ENCODE measurements at regions not wholly inside any gene's neighbourhood (a gene's known extent, or its start where the extent isn't known, plus 50 kb on each side); places are given as distances from the start of the nearest gene placed in this dataset.

- no peak for DNase-seq (ENCODE audit: low read depth in 4 of 4, low spot score in 3 of 4)
Observed at GRCh38 chr5:89286320-89286719, 403.3 kb upstream of the MEF2C start.

- no peak for DNase-seq (ENCODE audit: low read depth in 4 of 4, low spot score in 3 of 4)
Observed at GRCh38 chr5:89283728-89284493, 400.9 kb upstream of the MEF2C start.

- DNase-seq (ENCODE audit: low read depth in 4 of 4, low spot score in 3 of 4): no peak
Observed at GRCh38 chr5:89282554-89283510, 399.8 kb upstream of the MEF2C start.

GRCh38 chr5:89281766-89282553, 399.0 kb upstream of the MEF2C start:
- no peak for DNase-seq (ENCODE audit: low read depth in 4 of 4, low spot score in 3 of 4)

- DNase-seq (ENCODE audit: low read depth in 4 of 4, low spot score in 3 of 4): no peak
Observed at GRCh38 chr5:89281211-89281610, 398.2 kb upstream of the MEF2C start.

- DNase-seq (ENCODE audit: low read depth in 4 of 4, low spot score in 3 of 4): no peak
Observed at GRCh38 chr5:89280103-89281037, 397.4 kb upstream of the MEF2C start.

GRCh38 chr5:89279391-89280036, 396.5 kb upstream of the MEF2C start:
- no peak for DNase-seq (ENCODE audit: low read depth in 4 of 4, low spot score in 3 of 4)

GRCh38 chr5:89277816-89278215, 394.8 kb upstream of the MEF2C start:
- DNase-seq (ENCODE audit: low read depth in 4 of 4, low spot score in 3 of 4): no peak

GRCh38 chr5:89276566-89277305, 393.8 kb upstream of the MEF2C start:
- no peak for DNase-seq (ENCODE audit: low read depth in 4 of 4, low spot score in 3 of 4)

- no peak for DNase-seq (ENCODE audit: low read depth in 4 of 4, low spot score in 3 of 4)
Observed at GRCh38 chr5:89275066-89275855, 392.3 kb upstream of the MEF2C start.

GRCh38 chr5:89273289-89273688, 390.3 kb upstream of the MEF2C start:
- DNase-seq (ENCODE audit: low read depth in 4 of 4, low spot score in 3 of 4): no peak

- no peak for DNase-seq (ENCODE audit: low read depth in 4 of 4, low spot score in 3 of 4)
Observed at GRCh38 chr5:89270901-89271300, 387.9 kb upstream of the MEF2C start.

- DNase-seq (ENCODE audit: low read depth in 4 of 4, low spot score in 3 of 4): no peak
Observed at GRCh38 chr5:89269721-89270120, 386.7 kb upstream of the MEF2C start.

- no peak for DNase-seq (ENCODE audit: low read depth in 4 of 4, low spot score in 3 of 4)
Observed at GRCh38 chr5:89268460-89268859, 385.5 kb upstream of the MEF2C start.

GRCh38 chr5:89267788-89268187, 384.8 kb upstream of the MEF2C start:
- no peak for DNase-seq (ENCODE audit: low read depth in 4 of 4, low spot score in 3 of 4)

GRCh38 chr5:89265511-89266179, 382.7 kb upstream of the MEF2C start:
- DNase-seq (ENCODE audit: low read depth in 4 of 4, low spot score in 3 of 4): no peak

- no peak for DNase-seq (ENCODE audit: low read depth in 4 of 4, low spot score in 3 of 4)
Observed at GRCh38 chr5:89263846-89264245, 380.9 kb upstream of the MEF2C start.
